Small intestine (tissue), 7 donors: ENCODE measurements at regions not wholly inside any gene's neighbourhood (a gene's known extent, or its start where the extent isn't known, plus 50 kb on each side); places are given as distances from the start of the nearest gene placed in this dataset.

Experiments used
- DNase-seq, 2 donors: peaks; one replicate each; pipeline versions ENCODE4 v3.0.0 to v3.0.0-alpha.2; 2013
- FAIRE-seq: peaks from 2 replicates; lab custom pipeline; 2012; peaks lifted over from hg19 to GRCh38; lab: Jason Lieb, UNC
- H3K27ac ChIP-seq, 3 donors: one replicate each; pipeline ENCODE4 v1.5.1; 2013; ENCODE audit warnings: low read length in 2 of 3, mild to moderate bottlenecking in 2 of 3, control low read depth in 1 of 3, inconsistent platforms in 1 of 3, low read depth in 1 of 3, moderate library complexity in 1 of 3
- H3K27me3 ChIP-seq, 3 donors: one replicate each; pipeline ENCODE4 v1.6.1; 2013; ENCODE audit warnings: low read length in 3 of 3, inconsistent platforms in 1 of 3; ENCODE audit not compliant: control insufficient read depth in 3 of 3, insufficient read depth in 3 of 3
- H3K36me3 ChIP-seq, 3 donors: one replicate each; pipeline ENCODE4 v1.6.1; 2013; ENCODE audit warnings: low read length in 3 of 3, inconsistent platforms in 1 of 3, low read depth in 1 of 3, mild to moderate bottlenecking in 1 of 3, moderate library complexity in 1 of 3; ENCODE audit not compliant: control insufficient read depth in 3 of 3, insufficient read depth in 2 of 3
- H3K4me1 ChIP-seq, 3 donors: one replicate each; pipeline ENCODE4 v1.6.1; 2013; ENCODE audit warnings: low read length in 2 of 3, inconsistent platforms in 1 of 3, low read depth in 1 of 3, mild to moderate bottlenecking in 1 of 3, moderate library complexity in 1 of 3; ENCODE audit not compliant: control insufficient read depth in 3 of 3, insufficient read depth in 2 of 3
- H3K4me3 ChIP-seq, 3 donors: one replicate each; pipeline ENCODE4 v1.5.1; 2013; ENCODE audit warnings: low read length in 3 of 3, control low read depth in 1 of 3, inconsistent platforms in 1 of 3, low read depth in 1 of 3, mild to moderate bottlenecking in 1 of 3, moderate library complexity in 1 of 3
- H3K9me3 ChIP-seq, 2 donors: one replicate each; pipeline ENCODE4 v1.6.1; 2013; ENCODE audit warnings: low read depth in 1 of 2, low read length in 1 of 2; ENCODE audit not compliant: control insufficient read depth in 2 of 2, insufficient read depth in 1 of 2
- WGBS, 3 donors: extraction: QIAGEN DNeasy Blood & Tissue Kit; methylation state at CpG; one replicate each; pipeline ENCODE4 v1.1.7; 2013; 5-methylcytosine and 5-hydroxymethylcytosine counted together
- donor health status: healthy with polysubstance abuse.
- donor health status: control.
- donor health status: control.
- donor health status: Bipolar disorder and iron deficiency.
- donor health status: healthy.

DNA sequence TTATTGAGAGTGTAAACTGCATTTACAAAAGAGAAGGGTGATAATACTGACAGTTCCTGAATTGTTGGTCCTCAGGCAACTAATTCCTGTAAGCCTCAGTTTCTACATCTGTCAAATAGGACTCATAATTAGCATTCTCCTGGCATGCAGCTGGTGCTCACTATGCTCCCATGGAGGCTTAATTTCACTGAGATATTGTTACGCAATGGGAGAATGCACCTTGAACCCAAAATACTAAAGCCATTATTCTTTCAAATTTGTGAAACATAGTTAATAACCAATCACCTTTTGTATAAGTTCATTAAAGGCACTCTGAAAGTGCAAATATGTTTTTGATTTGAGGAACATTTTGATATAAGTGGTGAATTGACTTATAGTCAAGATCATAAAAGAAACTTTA is 985.5 kb downstream of the CDH11 start:
- no peak for FAIRE-seq
- 17 to 69% (median 38%) methylated on average over 1 of the region's 1 CpG for WGBS, 3 donors
- Histone ChIP-seq H3K4me3 (no peak overlapping the region), H3K36me3 (no peaks in the 10 kb centered on the region), H3K27ac (no peak overlapping the region), H3K9me3 (no peaks in the 10 kb centered on the region), H3K4me1 (no peaks in the 10 kb centered on the region), H3K27me3 (no peaks in the 10 kb centered on the region)
- no peak for DNase-seq

DNA sequence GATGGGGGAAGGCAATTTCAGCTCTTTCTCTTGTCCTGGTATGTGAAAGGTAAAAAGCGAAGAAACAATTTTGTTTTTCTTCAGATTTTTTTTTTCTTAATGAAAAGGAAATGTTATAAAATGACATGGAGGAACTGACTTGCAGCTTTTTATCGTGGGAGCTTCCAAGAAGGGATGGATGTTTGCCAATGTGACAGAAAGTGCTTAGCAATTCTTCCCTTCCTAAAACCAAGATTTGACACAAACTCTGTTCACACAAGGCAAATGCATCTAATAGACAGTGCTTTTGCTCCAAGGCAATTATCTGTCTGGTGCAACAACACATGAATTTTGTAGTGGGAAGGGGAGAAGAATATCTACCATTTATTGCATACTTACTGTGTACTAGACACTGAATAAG is 988.5 kb downstream of the CDH11 start:
- H3K4me3 ChIP-seq = no peak overlapping the region
- no peaks in the 10 kb centered on the region for H3K27me3 ChIP-seq
- WGBS, 3 donors = 54 to 71% (median 57%) methylated on average over 2 of the region's 2 CpGs
- no peaks in the 10 kb centered on the region for H3K9me3 ChIP-seq
- H3K4me1 ChIP-seq = no peaks in the 10 kb centered on the region
- H3K36me3 ChIP-seq = no peaks in the 10 kb centered on the region
- no peak for DNase-seq
- FAIRE-seq = no peak
- H3K27ac ChIP-seq = no peak overlapping the region

DNA sequence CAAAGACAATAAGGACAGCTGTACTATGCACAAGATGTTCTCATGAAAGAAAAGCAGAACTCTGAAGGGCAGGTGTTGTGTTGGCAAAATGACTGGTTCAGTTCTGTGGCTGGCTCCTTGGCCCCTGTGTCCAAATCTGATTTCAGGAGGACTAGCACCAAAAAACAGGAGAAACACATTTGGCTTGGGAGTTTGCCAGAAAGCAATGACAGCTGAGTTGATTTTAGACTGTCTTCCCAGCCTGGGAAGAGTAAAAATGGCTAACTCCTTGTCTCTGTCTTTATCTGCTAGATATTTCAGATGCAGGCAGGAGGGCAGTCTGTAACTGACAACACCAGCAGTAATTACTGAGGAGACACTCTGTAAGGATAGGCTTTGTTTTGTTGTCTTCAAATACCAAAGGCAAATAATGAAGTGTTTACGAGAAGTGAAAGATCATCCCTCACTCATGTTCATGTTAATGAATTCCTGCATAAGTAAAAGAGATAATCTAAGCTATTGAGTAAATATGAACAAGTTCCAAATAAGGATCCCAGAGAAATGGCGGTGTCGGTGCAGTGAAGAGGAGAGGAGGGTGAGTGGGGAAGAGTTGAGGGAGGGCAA is 989.0 kb downstream of the CDH11 start:
- H3K4me1 ChIP-seq = no peaks in the 10 kb centered on the region
- no peaks in the 10 kb centered on the region for H3K36me3 ChIP-seq
- DNase-seq (no peak), FAIRE-seq (no peak)
- H3K27me3 ChIP-seq = no peaks in the 10 kb centered on the region
- H3K4me3 ChIP-seq = no peak overlapping the region
- H3K9me3 ChIP-seq = no peaks in the 10 kb centered on the region
- WGBS, 3 donors = 48 to 78% (median 50%) methylated on average over 3 of the region's 3 CpGs
- no peak overlapping the region for H3K27ac ChIP-seq

DNA sequence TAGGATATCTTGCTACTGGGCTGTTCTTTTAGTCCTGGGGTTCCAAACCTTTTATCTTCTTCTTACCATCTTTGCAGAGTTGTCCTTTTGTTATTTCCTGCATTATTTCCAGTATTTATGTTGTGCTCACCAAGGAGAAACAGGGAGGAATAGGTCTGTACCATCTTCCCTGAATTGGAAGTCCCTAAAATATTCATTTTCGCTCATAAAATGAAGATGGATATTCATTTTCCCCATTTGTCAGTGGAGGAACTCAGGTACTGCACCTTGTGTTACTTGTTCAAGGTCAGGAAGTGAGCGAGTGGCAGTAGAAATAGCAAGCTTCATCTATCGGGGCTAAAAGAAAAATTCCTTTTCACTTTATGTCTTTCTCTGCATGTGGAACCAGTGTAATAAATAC is 989.7 kb downstream of the CDH11 start:
- Histone ChIP-seq H3K4me3 (no peak overlapping the region), H3K9me3 (no peaks in the 10 kb centered on the region), H3K27me3 (no peaks in the 10 kb centered on the region), H3K4me1 (no peaks in the 10 kb centered on the region), H3K36me3 (no peaks in the 10 kb centered on the region), H3K27ac (no peak overlapping the region)
- DNase-seq (no peak), FAIRE-seq (no peak)
- WGBS, 3 donors = 73 to 89% (median 83%) methylated on average over 3 of the region's 3 CpGs

DNA sequence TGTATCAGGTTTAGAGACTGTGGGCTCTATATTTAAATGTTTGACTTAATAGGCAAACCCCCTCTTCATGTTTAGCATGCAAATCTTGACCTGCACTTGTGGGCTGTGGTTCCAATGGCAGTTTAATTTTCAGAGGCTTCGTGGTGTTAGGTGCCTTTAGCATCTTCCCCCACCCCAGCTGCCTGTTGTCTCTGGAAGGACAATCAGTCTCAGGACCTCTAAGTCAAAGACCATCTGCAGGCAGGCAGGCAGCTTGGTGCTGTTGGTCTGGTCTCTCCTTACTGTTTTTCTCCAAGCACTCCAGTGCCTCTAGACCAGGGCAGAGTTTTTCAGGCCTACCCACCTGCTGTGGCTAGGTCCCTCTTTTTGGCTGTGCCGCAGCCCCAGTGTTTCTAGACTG is 990.4 kb downstream of the CDH11 start:
- 59 to 75% (median 71%) methylated on average over 2 of the region's 2 CpGs for WGBS, 3 donors
- FAIRE-seq (no peak), DNase-seq (no peak)
- Histone ChIP-seq H3K27me3 (no peaks in the 10 kb centered on the region), H3K27ac (no peak overlapping the region), H3K4me3 (no peak overlapping the region), H3K4me1 (no peaks in the 10 kb centered on the region), H3K36me3 (no peaks in the 10 kb centered on the region), H3K9me3 (no peaks in the 10 kb centered on the region)

DNA sequence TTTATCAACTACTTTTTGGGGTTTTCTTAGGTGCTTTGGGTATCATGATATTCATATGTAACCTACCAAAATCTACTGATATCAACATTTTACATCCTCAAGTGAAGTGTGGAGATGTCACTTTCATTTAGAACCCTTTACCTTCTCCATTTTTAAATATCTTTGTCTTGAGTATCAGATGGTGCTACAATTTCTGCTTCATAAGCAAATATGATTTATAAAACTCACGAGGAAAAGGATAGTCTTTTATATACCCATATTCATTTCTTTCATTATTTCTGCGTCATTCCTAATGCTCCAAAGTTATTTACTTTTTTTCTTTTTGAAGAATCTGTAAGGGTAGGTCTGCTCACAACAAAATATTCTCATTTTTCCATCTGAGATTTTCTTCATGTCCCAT is 991.7 kb downstream of the CDH11 start:
- H3K4me3 ChIP-seq = no peak overlapping the region
- no peaks in the 10 kb centered on the region for H3K4me1 ChIP-seq
- 68 to 81% (median 76%) methylated on average over 2 of the region's 2 CpGs for WGBS, 3 donors
- FAIRE-seq (no peak), DNase-seq (no peak)
- H3K27me3 ChIP-seq = no peaks in the 10 kb centered on the region
- H3K9me3 ChIP-seq = no peaks in the 10 kb centered on the region
- no peak overlapping the region for H3K27ac ChIP-seq
- H3K36me3 ChIP-seq = no peaks in the 10 kb centered on the region

DNA sequence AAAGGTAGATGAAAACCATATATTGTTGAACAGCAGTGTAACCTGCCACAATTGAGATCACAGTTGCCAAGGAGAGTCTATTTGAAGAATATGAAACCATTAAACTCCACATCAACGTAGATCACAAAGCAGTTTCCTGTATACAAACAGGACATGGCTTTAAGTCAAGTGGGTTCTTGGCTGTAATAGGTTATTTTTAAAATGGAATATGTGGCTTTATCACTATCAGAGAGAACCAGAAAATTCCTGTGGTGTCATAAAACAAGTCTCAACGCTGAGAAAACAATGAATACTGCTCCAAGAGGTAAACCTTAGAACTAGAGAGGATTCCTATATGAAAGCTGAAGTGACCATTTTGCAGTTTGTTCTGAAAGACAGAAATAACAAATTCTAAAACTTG is 999.7 kb downstream of the CDH11 start:
- DNase-seq = no peak
- H3K36me3 ChIP-seq = no peaks in the 10 kb centered on the region
- no peaks in the 10 kb centered on the region for H3K9me3 ChIP-seq
- no peaks in the 10 kb centered on the region for H3K4me1 ChIP-seq
- no peak overlapping the region for H3K27ac ChIP-seq
- FAIRE-seq = no peak
- 14 to 27% (median 23%) methylated on average over 2 of the region's 2 CpGs for WGBS, 3 donors
- no peak overlapping the region for H3K4me3 ChIP-seq
- no peaks in the 10 kb centered on the region for H3K27me3 ChIP-seq

DNA sequence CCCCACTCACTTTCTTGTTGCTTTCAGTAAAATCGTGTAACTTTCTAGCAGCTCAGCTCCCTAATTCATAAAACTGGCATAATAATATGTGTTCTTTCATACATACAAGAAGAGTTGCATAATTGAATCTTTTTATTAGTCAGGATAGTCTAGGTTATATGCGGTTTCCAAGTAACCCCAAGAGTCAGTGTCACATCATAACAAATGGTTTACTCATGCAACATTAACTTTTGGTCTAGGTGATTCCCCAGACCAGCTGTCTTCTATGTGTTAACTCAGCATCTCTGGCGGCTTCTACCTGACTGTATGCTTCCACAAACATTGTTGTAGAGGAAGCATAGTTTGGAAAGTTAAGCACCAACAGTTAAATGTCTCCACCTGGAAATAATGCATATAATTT is 1000.4 kb downstream of the CDH11 start:
- Histone ChIP-seq H3K9me3 (no peaks in the 10 kb centered on the region), H3K4me1 (no peaks in the 10 kb centered on the region), H3K27me3 (no peaks in the 10 kb centered on the region), H3K27ac (no peak overlapping the region), H3K4me3 (no peak overlapping the region), H3K36me3 (no peaks in the 10 kb centered on the region)
- FAIRE-seq (no peak), DNase-seq (no peak)
- WGBS, 3 donors = 71 to 78% (median 78%) methylated on average over 3 of the region's 3 CpGs

DNA sequence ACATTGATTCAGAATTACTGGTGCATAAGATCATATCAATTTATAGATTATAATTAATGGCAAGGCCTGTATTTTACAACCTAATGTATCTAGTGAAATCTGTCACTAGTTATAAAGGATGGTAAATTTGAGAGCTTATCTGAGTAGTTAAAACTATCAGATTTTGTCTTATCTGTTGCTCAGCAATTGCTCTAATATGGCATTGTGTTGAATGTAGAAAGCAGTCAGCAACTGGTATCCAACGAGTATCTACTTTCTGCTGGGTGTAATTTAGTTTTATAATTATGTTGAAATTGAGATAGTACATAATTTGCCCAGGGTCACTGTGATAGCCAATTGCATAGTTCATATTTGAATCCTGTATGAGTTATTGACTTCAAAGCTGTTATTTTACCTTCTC is 1005.7 kb downstream of the CDH11 start:
- Histone ChIP-seq H3K9me3 (no peaks in the 10 kb centered on the region), H3K4me1 (no peaks in the 10 kb centered on the region), H3K36me3 (no peaks in the 10 kb centered on the region), H3K4me3 (no peak overlapping the region), H3K27me3 (no peaks in the 10 kb centered on the region), H3K27ac (no peak overlapping the region)
- no peak for DNase-seq
- 22 to 60% (median 27%) methylated on average over 1 of the region's 1 CpG for WGBS, 3 donors
- no peak for FAIRE-seq
